A549 (cell line): ENCODE measurements at regions not wholly inside any gene's neighbourhood (a gene's known extent, or its start where the extent isn't known, plus 50 kb on each side); places are given as distances from the start of the nearest gene placed in this dataset.

ENCODE experiments used
- CHD2 ChIP-seq: fragments of 150-350 bp; IDR thresholded peaks from 2 replicates; pipeline ENCODE4 v1.6.1; 2014; ENCODE audit warnings: low read length; ENCODE audit not compliant: partially characterized antibody
- HOXA7 ChIP-seq: fragments of 250-450 bp; sonication (Bioruptor Pico); IDR thresholded peaks from 2 replicates; pipeline ENCODE4 v1.5.0; 2020; ENCODE audit warnings: mild to moderate bottlenecking, moderate library complexity
- NR3C1 ChIP-seq: fragments of >200 bp; sonication (Bioruptor Twin); formaldehyde crosslinking; IDR thresholded peaks from 3 replicates; pipeline ENCODE4 v1.6.1; 2017
- POLR2A ChIP-seq: IDR thresholded peaks from 2 replicates; pipeline ENCODE4 v1.6.1; 2012; ENCODE audit warnings: mild to moderate bottlenecking, low read length
- RAD21 ChIP-seq, 2 experiments: fragments of >200 bp in 1 of 2; sonication (Bioruptor Twin) in 1 of 2; formaldehyde crosslinking in 1 of 2; IDR thresholded peaks in 1 of 2; conservative IDR thresholded peaks in 1 of 2; 2 replicates in 1 of 2; 3 replicates in 1 of 2; pipeline ENCODE4 v1.6.1; 2012 to 2018; ENCODE audit warnings: inconsistent platforms in 1 of 2
- RCOR1 ChIP-seq: fragments of 150-350 bp; IDR thresholded peaks from 2 replicates; pipeline ENCODE4 v1.6.1; 2014; ENCODE audit warnings: antibody characterized with exemption, low read length, low read depth
- RFX5 ChIP-seq: fragments of 450-650 bp; IDR thresholded peaks from 2 replicates; pipeline ENCODE4 v1.7.1; 2014; ENCODE audit warnings: antibody characterized with exemption, mild to moderate bottlenecking, moderate library complexity
- SREBF2 ChIP-seq: fragments of 450-650 bp; IDR thresholded peaks from 2 replicates; pipeline ENCODE4 v1.6.1; 2014; ENCODE audit warnings: mild to moderate bottlenecking, moderate library complexity
- TF ChIP-seq, protein P1 (sequence below): fragments of >200 bp; sonication (Bioruptor Twin); formaldehyde crosslinking; IDR thresholded peaks from 3 replicates; pipeline ENCODE4 v1.5.1; 2016
- TF ChIP-seq, protein P2 (sequence below): IDR thresholded peaks from 2 replicates; pipeline ENCODE4 v1.6.1; 2012

DNA sequence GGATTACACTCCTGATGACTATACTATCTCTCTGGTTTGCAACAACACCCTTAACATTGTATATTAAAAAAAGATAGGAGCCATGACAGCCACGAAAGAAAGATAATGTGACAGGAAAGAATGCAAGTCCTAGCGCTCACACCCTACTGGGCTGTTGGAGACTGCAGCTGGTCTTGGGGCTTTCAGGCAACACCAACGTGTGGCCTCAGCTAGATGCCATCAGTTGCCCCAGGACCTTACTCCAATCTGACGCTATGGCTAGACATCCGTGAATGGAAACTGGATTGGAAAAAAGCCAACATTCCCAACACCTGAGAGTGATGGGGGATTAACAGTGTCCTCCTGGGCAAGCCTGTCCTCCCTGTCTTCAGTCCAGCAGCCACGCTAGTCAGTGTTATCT, 357.4 kb upstream of the GULP1 start:
- TF ChIP-seq SREBF2 (no peak), CHD2 (no peak), RFX5 (no peak), RCOR1 (no peak), NR3C1 (no peak), POLR2A (no peak), HOXA7 (CRISPR knock-in tag) (no peak), RAD21 (conservative IDR thresholded peaks at IDR 0.05 in 1 of 2, IDR thresholded peaks at IDR 0.05 in 1 of 2) (no peak)
- TF ChIP-seq, protein P1, sequence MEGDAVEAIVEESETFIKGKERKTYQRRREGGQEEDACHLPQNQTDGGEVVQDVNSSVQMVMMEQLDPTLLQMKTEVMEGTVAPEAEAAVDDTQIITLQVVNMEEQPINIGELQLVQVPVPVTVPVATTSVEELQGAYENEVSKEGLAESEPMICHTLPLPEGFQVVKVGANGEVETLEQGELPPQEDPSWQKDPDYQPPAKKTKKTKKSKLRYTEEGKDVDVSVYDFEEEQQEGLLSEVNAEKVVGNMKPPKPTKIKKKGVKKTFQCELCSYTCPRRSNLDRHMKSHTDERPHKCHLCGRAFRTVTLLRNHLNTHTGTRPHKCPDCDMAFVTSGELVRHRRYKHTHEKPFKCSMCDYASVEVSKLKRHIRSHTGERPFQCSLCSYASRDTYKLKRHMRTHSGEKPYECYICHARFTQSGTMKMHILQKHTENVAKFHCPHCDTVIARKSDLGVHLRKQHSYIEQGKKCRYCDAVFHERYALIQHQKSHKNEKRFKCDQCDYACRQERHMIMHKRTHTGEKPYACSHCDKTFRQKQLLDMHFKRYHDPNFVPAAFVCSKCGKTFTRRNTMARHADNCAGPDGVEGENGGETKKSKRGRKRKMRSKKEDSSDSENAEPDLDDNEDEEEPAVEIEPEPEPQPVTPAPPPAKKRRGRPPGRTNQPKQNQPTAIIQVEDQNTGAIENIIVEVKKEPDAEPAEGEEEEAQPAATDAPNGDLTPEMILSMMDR, result no peak
- TF ChIP-seq, protein P2, sequence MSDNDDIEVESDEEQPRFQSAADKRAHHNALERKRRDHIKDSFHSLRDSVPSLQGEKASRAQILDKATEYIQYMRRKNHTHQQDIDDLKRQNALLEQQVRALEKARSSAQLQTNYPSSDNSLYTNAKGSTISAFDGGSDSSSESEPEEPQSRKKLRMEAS, result no peak
